HepG2 (cell line): ENCODE measurements at regions not wholly inside any gene's neighbourhood (a gene's known extent, or its start where the extent isn't known, plus 50 kb on each side); places are given as distances from the start of the nearest gene placed in this dataset.

Experiments used
- ATF6 ChIP-seq: sonication (generic); formaldehyde crosslinking; conservative IDR thresholded peaks from 2 replicates; pipeline ENCODE4 v1.4.0; 2020; ENCODE audit warnings: missing genetic modification reagents
- HOXA7 ChIP-seq: sonication (generic); formaldehyde crosslinking; IDR thresholded peaks from 2 replicates; pipeline ENCODE4 v1.8.1; 2022; ENCODE audit warnings: mild to moderate bottlenecking, missing genetic modification reagents, moderate library complexity
- MAX ChIP-seq: IDR thresholded peaks from 2 replicates; pipeline ENCODE4 v1.6.1; 2012; ENCODE audit warnings: inconsistent platforms
- ZBTB43 ChIP-seq: sonication (generic); formaldehyde crosslinking; conservative IDR thresholded peaks from 2 replicates; pipeline ENCODE4 v1.4.0; 2020; ENCODE audit warnings: missing genetic modification reagents
- ZNF121 ChIP-seq: sonication (generic); formaldehyde crosslinking; IDR thresholded peaks from 2 replicates; pipeline ENCODE4 v1.5.0; 2020; ENCODE audit warnings: mild to moderate bottlenecking, missing genetic modification reagents
- ZNF18 ChIP-seq: sonication (generic); formaldehyde crosslinking; IDR thresholded peaks from 2 replicates; pipeline ENCODE4 v1.8.0; 2022; ENCODE audit warnings: mild to moderate bottlenecking, missing genetic modification reagents; ENCODE audit not compliant: insufficient replicate concordance
- TF ChIP-seq, protein P1 (sequence below): sonication (generic); formaldehyde crosslinking; IDR thresholded peaks from 2 replicates; pipeline ENCODE4 v1.5.0; 2020; ENCODE audit warnings: mild to moderate bottlenecking, missing genetic modification reagents, moderate library complexity
- TF ChIP-seq, protein P2 (sequence below): IDR thresholded peaks from 2 replicates; pipeline ENCODE4 v1.6.1; 2016

DNA sequence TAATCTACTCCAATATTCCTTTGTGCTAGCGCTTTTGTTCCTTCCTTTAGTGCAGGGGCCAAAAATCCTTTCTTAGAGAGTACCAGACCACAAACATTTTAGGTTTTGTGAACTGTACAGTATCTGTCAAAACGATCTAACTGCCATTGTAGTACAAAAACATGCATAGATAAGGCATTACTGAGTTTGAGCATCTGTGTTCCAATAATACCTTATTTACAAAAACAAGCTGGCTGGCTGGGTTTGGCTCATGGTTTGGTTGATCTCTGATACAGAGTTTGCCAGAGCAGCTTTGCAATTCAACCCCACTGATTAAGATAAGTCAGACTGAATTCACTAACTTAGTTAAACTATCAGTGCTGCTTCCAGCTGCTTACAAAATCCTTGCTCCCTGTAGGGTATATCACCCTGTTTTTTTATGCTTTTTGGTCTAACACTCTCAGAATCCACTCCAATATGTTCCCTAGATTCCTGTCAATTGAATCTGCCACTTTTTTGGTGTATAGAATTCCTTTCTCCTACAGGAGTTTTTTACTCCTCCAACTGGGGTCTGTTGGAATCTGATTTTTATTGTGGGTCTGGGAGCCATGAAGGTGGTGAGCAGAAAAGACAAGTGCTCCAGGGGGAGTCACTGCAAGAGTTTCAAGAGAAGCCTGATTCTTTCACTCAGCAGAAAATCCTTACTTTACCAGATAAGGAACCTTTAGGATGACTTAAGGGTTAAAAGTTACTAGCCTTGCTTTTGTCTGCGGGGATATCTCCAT, 1399.4 kb downstream of the EFNB2 start:
- TF ChIP-seq, protein P1, sequence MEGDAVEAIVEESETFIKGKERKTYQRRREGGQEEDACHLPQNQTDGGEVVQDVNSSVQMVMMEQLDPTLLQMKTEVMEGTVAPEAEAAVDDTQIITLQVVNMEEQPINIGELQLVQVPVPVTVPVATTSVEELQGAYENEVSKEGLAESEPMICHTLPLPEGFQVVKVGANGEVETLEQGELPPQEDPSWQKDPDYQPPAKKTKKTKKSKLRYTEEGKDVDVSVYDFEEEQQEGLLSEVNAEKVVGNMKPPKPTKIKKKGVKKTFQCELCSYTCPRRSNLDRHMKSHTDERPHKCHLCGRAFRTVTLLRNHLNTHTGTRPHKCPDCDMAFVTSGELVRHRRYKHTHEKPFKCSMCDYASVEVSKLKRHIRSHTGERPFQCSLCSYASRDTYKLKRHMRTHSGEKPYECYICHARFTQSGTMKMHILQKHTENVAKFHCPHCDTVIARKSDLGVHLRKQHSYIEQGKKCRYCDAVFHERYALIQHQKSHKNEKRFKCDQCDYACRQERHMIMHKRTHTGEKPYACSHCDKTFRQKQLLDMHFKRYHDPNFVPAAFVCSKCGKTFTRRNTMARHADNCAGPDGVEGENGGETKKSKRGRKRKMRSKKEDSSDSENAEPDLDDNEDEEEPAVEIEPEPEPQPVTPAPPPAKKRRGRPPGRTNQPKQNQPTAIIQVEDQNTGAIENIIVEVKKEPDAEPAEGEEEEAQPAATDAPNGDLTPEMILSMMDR (CRISPR knock-in tag), result no peak
- no peak for TF ChIP-seq ZBTB43
- TF ChIP-seq ZNF121 (CRISPR knock-in tag), result no peak
- TF ChIP-seq ZNF18 (CRISPR knock-in tag), result no peak
- TF ChIP-seq MAX, result no peak
- TF ChIP-seq, protein P2, sequence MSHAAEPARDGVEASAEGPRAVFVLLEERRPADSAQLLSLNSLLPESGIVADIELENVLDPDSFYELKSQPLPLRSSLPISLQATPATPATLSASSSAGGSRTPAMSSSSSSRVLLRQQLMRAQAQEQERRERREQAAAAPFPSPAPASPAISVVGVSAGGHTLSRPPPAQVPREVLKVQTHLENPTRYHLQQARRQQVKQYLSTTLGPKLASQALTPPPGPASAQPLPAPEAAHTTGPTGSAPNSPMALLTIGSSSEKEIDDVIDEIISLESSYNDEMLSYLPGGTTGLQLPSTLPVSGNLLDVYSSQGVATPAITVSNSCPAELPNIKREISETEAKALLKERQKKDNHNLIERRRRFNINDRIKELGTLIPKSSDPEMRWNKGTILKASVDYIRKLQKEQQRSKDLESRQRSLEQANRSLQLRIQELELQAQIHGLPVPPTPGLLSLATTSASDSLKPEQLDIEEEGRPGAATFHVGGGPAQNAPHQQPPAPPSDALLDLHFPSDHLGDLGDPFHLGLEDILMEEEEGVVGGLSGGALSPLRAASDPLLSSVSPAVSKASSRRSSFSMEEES (CRISPR knock-in tag), result no peak
- no peak for TF ChIP-seq HOXA7 (CRISPR knock-in tag)
- no peak for TF ChIP-seq ATF6 (CRISPR knock-in tag)
